Skeletal muscle cell (primary cell): ENCODE measurements at regions not wholly inside any gene's neighbourhood (a gene's known extent, or its start where the extent isn't known, plus 50 kb on each side); places are given as distances from the start of the nearest gene placed in this dataset.

ENCODE experiments used
- DNase-seq: peaks from one replicate; pipeline ENCODE4 v3.0.0-alpha.2; 2010; ENCODE audit warnings: low read depth
- H3K4me3 ChIP-seq: 2 replicates; pipeline ENCODE4 v1.5.1; 2011; ENCODE audit warnings: low read depth, mild to moderate bottlenecking, control low read depth, low read length, moderate library complexity

DNA sequence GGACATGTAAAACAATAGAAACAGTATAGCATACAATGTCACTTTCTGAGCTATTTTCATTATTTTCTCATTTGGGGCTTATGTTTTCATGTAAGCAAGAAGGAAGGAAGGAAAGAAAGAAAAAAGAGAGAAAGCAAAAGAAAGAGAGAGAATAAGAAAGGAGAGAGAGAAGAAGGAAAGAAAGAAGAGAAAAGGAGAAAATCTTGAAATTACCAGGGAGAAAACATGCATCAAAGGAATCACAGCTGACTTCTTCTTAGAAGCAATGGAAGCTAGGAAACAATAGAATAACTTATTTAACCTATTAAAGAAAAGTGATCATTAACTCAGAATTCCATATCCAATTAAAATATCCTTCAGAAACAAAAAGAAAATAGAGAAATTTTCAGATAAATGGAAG is 471.5 kb downstream of the OCA2 start:
- no peak for DNase-seq
- H3K4me3 ChIP-seq = no peak overlapping the region

DNA sequence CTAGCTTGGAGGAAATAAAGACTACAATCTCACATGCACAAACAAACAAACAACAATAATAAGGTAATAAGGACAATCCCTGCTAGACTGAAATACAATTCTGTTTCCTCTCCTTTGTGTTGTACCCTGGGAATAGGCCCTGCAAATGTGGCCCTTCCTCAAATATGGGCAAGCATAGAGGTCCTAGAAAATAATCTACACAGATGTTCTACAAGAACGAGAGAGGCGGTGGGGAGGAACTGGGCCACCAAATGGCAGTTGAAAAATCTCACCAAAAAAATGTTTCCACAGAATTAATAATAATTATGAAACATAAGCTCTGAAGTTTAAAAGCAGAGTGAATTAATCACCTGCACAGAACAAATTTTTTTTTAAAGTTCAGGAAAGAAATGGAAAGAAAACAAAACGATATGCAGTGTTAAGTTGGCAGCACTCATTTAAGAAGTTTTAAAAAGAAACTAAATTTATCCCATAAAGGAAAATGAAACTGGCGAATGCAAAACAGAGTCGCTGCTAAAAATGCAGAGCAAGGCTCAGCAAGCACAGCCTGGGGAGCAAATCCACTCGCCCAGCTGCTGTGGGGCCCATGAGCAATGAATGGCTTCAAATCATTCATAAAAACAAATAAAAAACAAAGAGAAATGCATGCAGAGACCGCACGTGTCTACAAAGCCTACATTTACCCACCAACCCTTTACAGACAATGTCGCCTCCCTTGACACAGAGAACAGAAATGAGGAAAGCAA is 475.4 kb downstream of the OCA2 start:
- DNase-seq = no peak
- no peak overlapping the region for H3K4me3 ChIP-seq

DNA sequence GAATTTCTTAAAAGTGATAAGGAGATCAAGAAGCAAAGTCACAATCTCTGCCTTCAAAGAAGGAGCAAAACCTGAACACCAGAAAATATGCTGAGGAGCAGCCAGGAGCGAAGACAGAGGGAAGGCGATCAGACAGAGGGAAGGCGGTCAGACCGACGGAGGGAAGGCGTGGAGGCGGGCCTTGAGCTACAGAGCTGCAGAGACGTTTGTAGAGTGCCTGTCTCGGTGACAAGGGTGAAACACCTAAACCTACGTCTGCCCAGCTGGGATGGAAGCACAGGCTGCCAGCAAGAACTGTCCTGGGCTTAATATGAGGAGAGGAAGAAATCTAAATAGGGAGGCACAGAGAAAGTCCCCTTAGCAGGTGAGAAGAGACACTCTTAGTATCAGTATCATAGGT is 476.0 kb downstream of the OCA2 start:
- no peak overlapping the region for H3K4me3 ChIP-seq
- DNase-seq = no peak

DNA sequence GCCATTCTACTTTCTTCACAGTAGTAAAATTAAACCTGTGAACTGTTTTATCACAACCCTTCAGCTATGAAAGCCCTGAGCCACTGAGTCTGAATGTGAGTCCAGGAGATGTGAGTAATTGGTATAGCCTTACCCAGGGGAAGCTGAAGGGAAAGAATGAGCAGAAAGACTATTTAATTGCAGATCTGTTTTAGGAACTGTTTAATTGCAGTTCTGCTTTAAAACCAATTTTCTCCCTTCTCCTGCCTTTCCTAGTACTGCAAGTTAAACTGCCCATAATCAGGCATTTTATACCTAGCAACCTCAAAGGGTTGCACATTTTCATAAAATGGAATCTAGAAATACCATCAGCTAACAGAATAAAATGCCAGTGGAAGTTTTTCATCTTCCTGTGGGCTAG is 476.7 kb downstream of the OCA2 start:
- DNase-seq = no peak

DNA sequence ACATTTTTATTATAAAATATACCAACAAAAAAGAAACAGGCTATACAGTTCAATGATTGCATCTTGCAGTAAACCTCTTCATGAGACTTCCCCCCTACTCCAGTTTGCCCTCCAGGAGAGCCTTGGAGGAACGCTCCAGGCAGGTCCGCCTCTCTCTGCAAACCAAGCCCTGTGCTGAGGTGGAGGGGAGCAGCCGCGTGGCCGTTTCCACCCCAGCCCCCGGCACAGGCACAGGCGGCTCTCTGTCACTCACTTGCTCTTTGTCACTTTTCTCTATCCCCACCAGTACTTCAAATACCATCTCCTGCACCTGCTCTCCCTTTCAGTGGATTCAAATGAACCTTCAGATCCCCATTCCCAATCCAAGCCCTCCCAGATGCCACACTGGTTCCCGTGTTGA is 479.9 kb downstream of the OCA2 start:
- no peak overlapping the region for H3K4me3 ChIP-seq

More for the DNA sequence above, 476.7 kb downstream of the OCA2 start:
- H3K4me3 ChIP-seq = no peak overlapping the region

DNA sequence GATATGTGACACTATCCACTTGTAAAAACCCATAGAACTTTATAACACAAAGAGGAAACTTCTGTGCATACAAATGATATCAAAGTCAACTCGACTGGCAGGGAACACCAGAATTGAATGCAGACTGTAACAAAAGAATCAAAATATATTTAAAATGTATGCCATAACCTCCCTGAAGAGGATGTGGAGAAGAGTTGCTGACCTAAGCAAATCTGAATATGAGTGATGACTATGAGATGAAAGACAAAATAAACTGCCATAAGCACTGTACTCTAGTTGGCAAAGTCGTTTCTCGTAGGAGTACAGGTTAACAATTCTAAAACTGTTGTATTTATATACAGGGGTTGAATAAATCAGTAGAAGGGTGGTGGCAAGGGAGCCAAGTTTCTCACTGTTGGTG is 482.1 kb downstream of the OCA2 start:
- H3K4me3 ChIP-seq = no peak overlapping the region
- no peak for DNase-seq

More for the DNA sequence above, 479.9 kb downstream of the OCA2 start:
- DNase-seq = no peak

DNA sequence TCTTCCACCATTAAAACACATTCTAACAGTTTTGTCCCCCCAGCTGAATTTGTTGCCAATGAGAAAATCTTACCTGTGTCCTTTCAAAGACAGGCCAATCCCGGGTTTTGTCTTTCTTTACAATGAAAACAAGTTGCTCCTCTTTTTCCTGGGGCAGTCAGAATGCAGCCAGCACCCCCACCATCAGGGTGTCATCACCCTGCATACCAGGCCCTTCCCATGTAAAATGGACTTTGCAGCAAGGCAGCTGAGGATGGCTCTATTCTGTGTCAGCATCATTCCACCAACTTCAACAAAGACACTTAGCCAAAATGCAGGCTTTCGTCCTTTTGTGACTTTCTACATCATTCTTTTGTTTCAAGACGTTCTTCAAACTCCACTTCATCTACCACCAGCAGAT is 490.9 kb downstream of the OCA2 start:
- DNase-seq = no peak

DNA sequence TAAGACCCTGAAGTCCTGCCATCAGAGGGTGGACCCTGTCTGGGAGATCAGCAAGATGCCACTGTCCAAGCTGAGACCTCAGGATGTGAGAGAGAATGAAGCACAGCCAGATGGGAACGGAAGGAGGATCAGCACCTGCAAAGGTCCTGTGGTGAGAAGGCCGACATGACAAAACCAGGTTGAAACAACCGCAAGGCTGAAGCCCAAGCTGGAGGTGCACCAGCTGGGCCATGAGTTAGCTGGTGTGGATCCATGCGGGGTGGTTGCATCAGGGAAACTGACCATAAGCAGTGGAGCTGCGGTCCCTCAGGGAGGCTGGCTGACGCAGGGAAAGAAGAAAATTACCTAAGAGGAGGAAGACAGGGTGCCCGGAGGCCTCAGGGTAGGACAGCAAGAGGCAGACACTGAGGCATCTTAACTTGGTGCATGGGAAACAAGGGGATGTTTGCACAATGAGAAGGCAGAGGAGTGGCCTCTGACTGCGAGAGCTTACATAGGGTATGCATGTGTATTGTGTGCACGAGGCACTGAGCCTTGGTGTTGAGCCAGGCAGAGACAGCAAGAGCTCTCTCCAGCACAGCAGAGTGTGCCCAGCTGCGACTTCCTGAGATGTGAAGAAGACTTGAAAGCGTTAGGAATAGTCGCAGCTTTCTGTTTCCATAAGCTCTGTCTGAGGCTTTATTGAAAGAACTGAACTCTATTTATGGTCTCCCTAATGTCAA is 497.7 kb downstream of the OCA2 start:
- no peak overlapping the region for H3K4me3 ChIP-seq
- DNase-seq = peak; percentile 4

More for the DNA sequence above, 490.9 kb downstream of the OCA2 start:
- no peak overlapping the region for H3K4me3 ChIP-seq

DNA sequence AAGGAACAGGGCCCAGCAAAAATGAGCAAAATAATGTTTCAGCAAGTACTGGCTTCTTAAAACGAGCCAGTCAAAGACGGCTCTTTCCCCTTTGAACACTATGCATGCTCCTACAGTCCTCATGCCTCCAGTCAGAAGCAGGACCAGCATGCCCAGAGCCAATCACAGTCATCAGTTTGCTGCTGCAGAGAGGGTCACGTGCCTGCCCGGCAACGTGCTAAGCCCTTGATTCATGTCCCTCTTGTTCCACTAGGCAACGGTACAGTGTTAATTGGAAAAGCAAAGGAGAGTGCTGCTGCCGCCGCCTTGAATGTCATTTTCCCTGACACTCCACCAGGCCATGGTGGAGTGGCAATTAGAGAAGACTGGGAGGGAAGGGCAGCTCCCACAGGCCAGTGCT is 500.1 kb downstream of the OCA2 start:
- no peak for DNase-seq
- H3K4me3 ChIP-seq = no peak overlapping the region

DNA sequence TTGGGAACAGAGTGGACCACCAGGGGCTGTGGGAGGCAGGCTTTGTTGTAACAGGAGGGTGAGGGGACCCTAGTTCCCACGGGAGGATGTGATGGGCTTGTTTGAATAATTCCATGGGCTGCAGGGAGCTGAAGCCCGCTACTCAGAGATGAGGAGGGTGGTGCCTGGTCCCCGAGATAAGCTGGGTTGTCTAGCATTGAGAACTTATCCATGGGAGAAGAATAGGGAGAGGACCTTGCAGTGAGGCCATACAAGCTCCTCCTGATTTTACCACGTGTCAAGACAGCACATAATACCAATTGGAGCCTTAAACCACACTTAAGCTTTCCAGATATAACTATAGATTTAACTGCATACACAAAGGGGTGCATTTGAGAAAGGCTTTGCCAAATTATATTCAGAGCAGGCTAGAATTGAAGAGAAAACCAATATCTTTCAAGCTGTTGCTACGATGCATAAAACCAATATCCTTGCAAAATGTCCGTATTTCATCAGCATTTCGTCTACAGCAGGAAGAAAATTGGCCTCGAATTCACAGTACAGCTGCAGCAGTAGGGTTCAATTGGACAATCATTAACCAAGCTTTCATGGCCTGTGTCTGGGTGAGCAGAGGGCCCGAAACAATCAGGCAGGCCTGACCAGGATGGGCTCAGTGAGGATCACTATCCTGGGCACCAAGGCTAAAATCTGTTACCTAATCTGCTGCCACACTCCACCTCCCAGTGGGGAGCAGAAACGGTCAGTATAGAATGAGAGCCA is 500.7 kb downstream of the OCA2 start:
- H3K4me3 ChIP-seq = no peak overlapping the region
- no peak for DNase-seq

DNA sequence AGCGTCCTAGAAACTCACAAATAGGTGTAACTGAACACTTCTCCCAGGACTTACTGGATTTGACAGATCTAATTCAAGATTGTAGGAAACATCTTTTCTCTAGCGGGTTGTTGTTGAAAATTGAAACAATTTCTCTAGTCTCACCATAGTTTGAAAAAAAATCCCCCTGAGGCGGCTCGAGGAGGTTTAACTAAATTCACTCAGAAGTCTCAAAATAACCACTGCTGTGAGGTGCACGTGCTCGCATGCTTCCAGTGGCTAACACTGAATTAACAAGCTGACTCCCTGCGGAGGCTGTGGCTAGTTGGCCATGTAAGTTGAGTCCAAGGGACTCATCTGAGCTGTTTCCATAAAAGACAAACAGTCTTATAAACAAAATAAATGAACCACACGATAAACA is 503.9 kb downstream of the OCA2 start:
- H3K4me3 ChIP-seq = no peak overlapping the region
- DNase-seq = no peak

DNA sequence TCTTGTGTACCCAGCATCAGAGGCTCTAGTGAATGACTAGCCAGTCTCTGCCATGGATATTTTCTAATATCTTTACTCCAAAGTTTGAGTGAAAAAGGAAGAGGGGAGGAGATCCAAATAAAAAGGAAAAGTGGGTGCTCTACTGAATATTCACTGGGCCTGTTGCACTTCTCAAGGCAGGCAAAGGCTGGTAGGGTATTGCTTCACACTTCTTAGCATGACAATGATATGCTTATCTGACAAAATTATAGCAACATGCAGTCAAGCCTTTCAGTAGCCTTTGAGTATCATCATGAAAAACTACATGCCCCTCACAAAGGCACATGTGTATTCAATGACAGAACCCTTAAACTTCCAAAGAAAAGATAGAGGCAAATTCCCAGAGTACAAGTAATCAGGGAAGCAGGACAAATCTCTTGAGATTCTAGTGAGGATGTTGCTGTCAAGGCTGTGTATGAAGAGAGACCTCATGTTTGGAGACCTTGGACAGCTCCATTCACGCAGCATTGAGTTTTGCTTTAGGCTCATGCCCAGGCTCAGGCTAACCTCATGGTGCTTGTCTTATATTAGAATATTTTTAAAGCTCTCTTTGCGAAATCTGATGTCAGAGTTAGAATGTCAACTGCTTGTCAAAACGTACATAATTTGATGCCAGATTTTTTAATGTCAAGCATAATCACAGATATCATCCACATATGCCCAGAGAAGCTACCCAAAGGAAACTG is 506.9 kb downstream of the OCA2 start:
- no peak overlapping the region for H3K4me3 ChIP-seq
- no peak for DNase-seq
